IMR-90 (cell line): ENCODE measurements at regions not wholly inside any gene's neighbourhood (a gene's known extent, or its start where the extent isn't known, plus 50 kb on each side); places are given as distances from the start of the nearest gene placed in this dataset.

Experiments
- ATAC-seq: fragments of 200-7000 bp; cut with Tn5 transposase; 2 replicates; pipeline ENCODE4 v1.9.1; 2020; ENCODE audit warnings: low read depth, mild to moderate bottlenecking, moderate library complexity
- BruUV-seq: library from RNA; stranded (reverse); fragments of 400-500 nt; replicated peaks from 2 replicates; lab custom pipeline; 2021; lab: Mats Ljungman, UMichigan
- CTCF ChIA-PET: fragments of 300-600 bp; formaldehyde crosslinking; extraction: SDS; loops from one replicate; lab custom pipeline; 2021; ENCODE audit warnings: antibody characterized with exemption; lab: Yijun Ruan, JAX
- POLR2A ChIA-PET: fragments of 300-600 bp; sonication (Branson Sonifier 250); formaldehyde crosslinking; loops from one replicate; lab custom pipeline; 2022; ENCODE audit warnings: antibody characterized with exemption; ENCODE audit not compliant: unreplicated experiment; lab: Charles Lee
- DNase-seq: peaks from one replicate; pipeline ENCODE4 v3.0.0; 2013
- H2AFZ ChIP-seq: replicated peaks from 2 replicates; pipeline ENCODE3; 2013; ENCODE audit warnings: low read length, mild to moderate bottlenecking; ENCODE audit not compliant: poor library complexity
- H2AK5ac ChIP-seq: 2 replicates; pipeline ENCODE4 v1.6.1; 2013; ENCODE audit warnings: low read depth, low read length, inconsistent platforms
- H2AK9ac ChIP-seq: replicated peaks from 2 replicates; pipeline ENCODE3; 2013; ENCODE audit warnings: mild to moderate bottlenecking, low read depth, low read length, moderate library complexity; ENCODE audit not compliant: poor library complexity
- H2BK120ac ChIP-seq: 2 replicates; pipeline ENCODE4 v1.6.1; 2013; ENCODE audit warnings: low read depth, low read length, inconsistent platforms
- H2BK15ac ChIP-seq: 3 replicates; pipeline ENCODE4 v1.6.1; 2013; ENCODE audit warnings: low read depth, low read length, inconsistent platforms
- H2BK20ac ChIP-seq: 2 replicates; pipeline ENCODE4 v1.6.1; 2013; ENCODE audit warnings: low read depth, mild to moderate bottlenecking, inconsistent platforms, low read length, moderate library complexity
- H2BK5ac ChIP-seq: 2 replicates; pipeline ENCODE4 v1.6.1; 2013; ENCODE audit warnings: mild to moderate bottlenecking, low read depth, low read length, inconsistent platforms; ENCODE audit not compliant: poor library complexity, severe bottlenecking
- H3K14ac ChIP-seq: replicated peaks from 2 replicates; pipeline ENCODE4 v1.6.1; 2013; ENCODE audit warnings: low read depth, low read length, inconsistent platforms
- H3K18ac ChIP-seq: 2 replicates; pipeline ENCODE4 v1.6.1; 2013; ENCODE audit warnings: low read depth, low read length, control low read depth
- H3K23ac ChIP-seq: 2 replicates; pipeline ENCODE4 v1.6.1; 2013; ENCODE audit warnings: low read depth, low read length, inconsistent platforms
- H3K27ac ChIP-seq: 2 replicates; pipeline ENCODE4 v1.5.1; 2013; ENCODE audit warnings: mild to moderate bottlenecking, control low read depth, low read length; ENCODE audit not compliant: insufficient read depth
- H3K27me3 ChIP-seq: 2 replicates; pipeline ENCODE4 v1.6.1; 2013; ENCODE audit warnings: low read length; ENCODE audit not compliant: control insufficient read depth, insufficient read depth
- H3K36me3 ChIP-seq: 2 replicates; pipeline ENCODE4 v1.6.1; 2013; ENCODE audit warnings: low read length, mixed read lengths; ENCODE audit not compliant: control insufficient read depth, insufficient read depth
- H3K4ac ChIP-seq: 2 replicates; pipeline ENCODE4 v1.6.1; 2013; ENCODE audit warnings: low read depth, low read length, inconsistent platforms
- H3K4me1 ChIP-seq: 2 replicates; pipeline ENCODE4 v1.6.1; 2013; ENCODE audit warnings: low read length, mixed read lengths; ENCODE audit not compliant: control insufficient read depth, insufficient read depth
- H3K4me2 ChIP-seq: 2 replicates; pipeline ENCODE4 v1.6.1; 2013; ENCODE audit warnings: low read depth, mild to moderate bottlenecking, control low read depth, low read length, moderate library complexity
- H3K4me3 ChIP-seq: 2 replicates; pipeline ENCODE4 v1.5.1; 2013; ENCODE audit warnings: low read depth, mild to moderate bottlenecking, control low read depth, low read length, moderate library complexity; ENCODE audit not compliant: insufficient read depth
- H3K56ac ChIP-seq: 2 replicates; pipeline ENCODE4 v1.6.1; 2013; ENCODE audit warnings: low read length, inconsistent platforms; ENCODE audit not compliant: insufficient read depth; ENCODE audit errors: extremely low read depth
- H3K79me1 ChIP-seq, 2 experiments: 2 replicates each; pipeline ENCODE4 v1.6.1; 2013; ENCODE audit warnings: low read length in 2 of 2, inconsistent platforms in 1 of 2, low read depth in 1 of 2
- H3K9ac ChIP-seq: 2 replicates; pipeline ENCODE4 v1.6.1; 2013; ENCODE audit warnings: low read depth, low read length, control low read depth
- H3K9me1 ChIP-seq: 2 replicates; pipeline ENCODE4 v1.6.1; 2013; ENCODE audit warnings: low read length, inconsistent platforms; ENCODE audit not compliant: insufficient read depth
- H3K9me3 ChIP-seq: 2 replicates; pipeline ENCODE4 v1.6.1; 2013; ENCODE audit warnings: low read length; ENCODE audit not compliant: control insufficient read depth, insufficient read depth
- H4K20me1 ChIP-seq: 2 replicates; pipeline ENCODE4 v1.6.1; 2013; ENCODE audit warnings: low read length, inconsistent platforms; ENCODE audit not compliant: insufficient read depth
- H4K5ac ChIP-seq: 2 replicates; pipeline ENCODE4 v1.6.1; 2013; ENCODE audit warnings: mild to moderate bottlenecking, low read depth, low read length, control low read depth
- H4K8ac ChIP-seq, 2 experiments: 2 replicates each; pipeline ENCODE4 v1.6.1; 2013; ENCODE audit warnings: low read depth in 2 of 2, low read length in 2 of 2, control low read depth in 1 of 2, inconsistent platforms in 1 of 2
- H4K91ac ChIP-seq: 2 replicates; pipeline ENCODE4 v1.6.1; 2013; ENCODE audit warnings: low read depth, low read length, inconsistent platforms; ENCODE audit not compliant: insufficient read depth
- BHLHE40 ChIP-seq: fragments of 150-350 bp; IDR thresholded peaks from 2 replicates; pipeline ENCODE4 v1.6.1; 2016; ENCODE audit warnings: mild to moderate bottlenecking, low read depth, low read length
- CEBPB ChIP-seq: IDR thresholded peaks from 2 replicates; pipeline ENCODE4 v1.6.1; 2012; ENCODE audit warnings: low read depth, low read length, improper control_type of control experiment
- FOS ChIP-seq: fragments of 150-350 bp; IDR thresholded peaks from 2 replicates; pipeline ENCODE4 v1.6.1; 2016; ENCODE audit warnings: low read depth, low read length
- MAFK ChIP-seq: IDR thresholded peaks from 2 replicates; pipeline ENCODE4 v1.6.1; 2012; ENCODE audit warnings: low read depth, low read length, improper control_type of control experiment
- RAD21 ChIP-seq: IDR thresholded peaks from 2 replicates; pipeline ENCODE4 v1.6.1; 2012; ENCODE audit warnings: low read length, improper control_type of control experiment
- WGBS, 2 experiments: methylation state at CpG; one replicate each; pipeline versions ENCODE4 v1.1.5 to v1.1.7; 2013; ENCODE audit warnings: missing lambda C conversion rate in 2 of 2; ENCODE audit not compliant: insufficient read length in 1 of 2; ENCODE audit errors: extremely low coverage in 2 of 2; 5-methylcytosine and 5-hydroxymethylcytosine counted together
- dilution Hi-C: fragments of 300-500 bp; cut with HindIII; formaldehyde crosslinking; loops from one replicate; pipeline ENCODE4 v1.14.3; 2018; ENCODE audit warnings: low sequenced_read_pairs; ENCODE audit not compliant: unreplicated experiment
- in situ Hi-C: fragments of 300-500 bp; cut with MboI; formaldehyde crosslinking; loops from 3 replicates; pipeline ENCODE4 v1.14.3; 2019; ENCODE audit warnings: low sequenced_read_pairs, inconsistent platforms, mixed read lengths
- intact Hi-C: fragments of 100-400 bp; cut with micrococcal nuclease; formaldehyde crosslinking; loops from 2 replicates; pipeline ENCODE4 v1.10.0; 2022
- TF ChIP-seq, protein P1 (sequence below): conservative IDR thresholded peaks from 2 replicates; pipeline ENCODE4 v1.5.1; 2012; ENCODE audit warnings: mild to moderate bottlenecking, low read depth, low read length, improper control_type of control experiment
- TF ChIP-seq, protein P2 (sequence below): fragments of 150-350 bp; IDR thresholded peaks from 2 replicates; pipeline ENCODE4 v1.6.1; 2016; ENCODE audit warnings: low read depth, mild to moderate bottlenecking, low read length, moderate library complexity, borderline replicate concordance

GRCh38 chr2:234272069-234272850, 221.8 kb downstream of the SPP2 start:
- TF ChIP-seq MAFK (no peak), FOS (no peak), BHLHE40 (no peak), RAD21 (no peak), CEBPB (no peak)
- TF ChIP-seq, protein P1, sequence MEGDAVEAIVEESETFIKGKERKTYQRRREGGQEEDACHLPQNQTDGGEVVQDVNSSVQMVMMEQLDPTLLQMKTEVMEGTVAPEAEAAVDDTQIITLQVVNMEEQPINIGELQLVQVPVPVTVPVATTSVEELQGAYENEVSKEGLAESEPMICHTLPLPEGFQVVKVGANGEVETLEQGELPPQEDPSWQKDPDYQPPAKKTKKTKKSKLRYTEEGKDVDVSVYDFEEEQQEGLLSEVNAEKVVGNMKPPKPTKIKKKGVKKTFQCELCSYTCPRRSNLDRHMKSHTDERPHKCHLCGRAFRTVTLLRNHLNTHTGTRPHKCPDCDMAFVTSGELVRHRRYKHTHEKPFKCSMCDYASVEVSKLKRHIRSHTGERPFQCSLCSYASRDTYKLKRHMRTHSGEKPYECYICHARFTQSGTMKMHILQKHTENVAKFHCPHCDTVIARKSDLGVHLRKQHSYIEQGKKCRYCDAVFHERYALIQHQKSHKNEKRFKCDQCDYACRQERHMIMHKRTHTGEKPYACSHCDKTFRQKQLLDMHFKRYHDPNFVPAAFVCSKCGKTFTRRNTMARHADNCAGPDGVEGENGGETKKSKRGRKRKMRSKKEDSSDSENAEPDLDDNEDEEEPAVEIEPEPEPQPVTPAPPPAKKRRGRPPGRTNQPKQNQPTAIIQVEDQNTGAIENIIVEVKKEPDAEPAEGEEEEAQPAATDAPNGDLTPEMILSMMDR, result no peak
- TF ChIP-seq, protein P2, sequence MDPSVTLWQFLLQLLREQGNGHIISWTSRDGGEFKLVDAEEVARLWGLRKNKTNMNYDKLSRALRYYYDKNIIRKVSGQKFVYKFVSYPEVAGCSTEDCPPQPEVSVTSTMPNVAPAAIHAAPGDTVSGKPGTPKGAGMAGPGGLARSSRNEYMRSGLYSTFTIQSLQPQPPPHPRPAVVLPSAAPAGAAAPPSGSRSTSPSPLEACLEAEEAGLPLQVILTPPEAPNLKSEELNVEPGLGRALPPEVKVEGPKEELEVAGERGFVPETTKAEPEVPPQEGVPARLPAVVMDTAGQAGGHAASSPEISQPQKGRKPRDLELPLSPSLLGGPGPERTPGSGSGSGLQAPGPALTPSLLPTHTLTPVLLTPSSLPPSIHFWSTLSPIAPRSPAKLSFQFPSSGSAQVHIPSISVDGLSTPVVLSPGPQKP, result no peak
- H2BK120ac ChIP-seq, result no peak overlapping the region
- H3K9me3 ChIP-seq, result no peaks in the 10 kb centered on the region
- H3K56ac ChIP-seq, result no peak overlapping the region
- no peak for DNase-seq
- peaks cover 3% of the 10 kb centered on the region for H3K27me3 ChIP-seq
- no peaks in the 10 kb centered on the region for H3K79me1 ChIP-seq
- no peak overlapping the region for H2BK20ac ChIP-seq
- H3K27ac ChIP-seq, result no peak overlapping the region
- H2BK5ac ChIP-seq, result no peak overlapping the region
- dilution Hi-C loops (no loop called here), intact Hi-C loops (no loop called here), in situ Hi-C loops (loop anchor here (25.0 kb wide), 1 partner anchor 840 kb away; no protein-coding TSS in a partner anchor)
- no peak overlapping the region for H2BK15ac ChIP-seq
- no peak overlapping the region for H4K91ac ChIP-seq
- H3K14ac ChIP-seq, result no peak overlapping the region
- ChIA-PET CTCF (interaction anchor here (0.6 kb wide), 1 partner anchor 18 kb away, joined by 7 read pairs; no protein-coding TSS in a partner anchor), POLR2A (no interaction called here)
- H4K8ac ChIP-seq, result no peak overlapping the region
- no peak overlapping the region for H4K5ac ChIP-seq
- no peak overlapping the region for H2AK9ac ChIP-seq
- no CpG with 5 or more reads among the region's 5 CpGs for WGBS, 2 experiments
- H3K4me1 ChIP-seq, result peaks cover 2% of the 10 kb centered on the region; the same call in 1 of the 2 replicates
- ATAC-seq, result no peak
- BruUV-seq, result no TSS peak
- no peaks in the 10 kb centered on the region for H3K9me1 ChIP-seq
- H2AK5ac ChIP-seq, result no peak overlapping the region
- H3K4me2 ChIP-seq, result no peak overlapping the region
- no peak overlapping the region for H3K4ac ChIP-seq
- no peak overlapping the region for H2AFZ ChIP-seq
- no peaks in the 10 kb centered on the region for H3K36me3 ChIP-seq
- H3K23ac ChIP-seq, result no peak overlapping the region
- no peak overlapping the region for H3K18ac ChIP-seq
- H3K9ac ChIP-seq, result no peak overlapping the region
- H3K4me3 ChIP-seq, result no peak overlapping the region
- H4K20me1 ChIP-seq, result no peaks in the 10 kb centered on the region
